ENCODE measurements at regions not wholly inside any gene's neighbourhood (a gene's known extent, or its start where the extent isn't known, plus 50 kb on each side); places are given as distances from the start of the nearest gene placed in this dataset.
"Not testable (repeated sequence)": the region's sequence is repeated elsewhere in the genome, so short reads cannot be mapped to it uniquely, and the experiment has no call there.

DNA sequence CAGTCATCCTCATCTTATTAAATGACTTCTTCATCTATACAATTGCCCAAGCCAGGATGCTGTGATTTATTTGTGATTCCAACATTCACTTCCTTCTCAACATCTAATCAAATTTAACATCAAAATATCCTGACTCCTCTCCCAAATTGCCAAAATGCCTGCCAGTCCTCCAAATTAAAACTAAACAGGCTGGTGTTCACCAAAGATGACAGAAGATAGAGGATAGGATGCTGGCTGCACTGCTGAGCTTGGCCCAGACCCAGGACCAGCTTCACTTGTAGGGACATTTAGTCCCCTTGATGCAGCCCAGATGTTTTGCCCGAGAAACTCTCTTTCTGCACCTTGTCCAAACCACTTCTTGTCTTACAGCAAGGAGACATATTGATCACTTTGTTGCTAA, 540.0 kb upstream of the CNTNAP5 start:
- no peak for DNase-seq (ENCODE audit: low spot score)

DNA sequence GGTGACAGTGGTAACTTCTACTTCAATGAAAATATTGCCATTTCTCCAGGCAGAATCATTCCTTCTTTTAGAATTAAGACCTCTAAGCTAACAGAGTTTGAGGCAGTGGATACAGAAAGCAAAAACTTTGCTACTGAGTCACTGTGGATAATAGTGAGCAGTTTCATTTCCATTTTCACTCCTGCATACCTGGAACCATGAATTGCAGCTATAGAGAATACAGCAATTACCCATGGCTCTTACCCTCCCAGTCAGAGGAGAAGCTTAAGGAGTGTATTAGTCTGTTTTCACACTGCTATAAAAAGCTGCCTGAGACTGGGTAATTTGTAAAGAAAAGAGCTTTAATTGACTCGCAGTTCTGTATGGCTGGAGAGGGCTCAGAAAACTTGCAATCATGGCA, 531.4 kb upstream of the CNTNAP5 start:
- no peak for DNase-seq (ENCODE audit: low spot score)

DNA sequence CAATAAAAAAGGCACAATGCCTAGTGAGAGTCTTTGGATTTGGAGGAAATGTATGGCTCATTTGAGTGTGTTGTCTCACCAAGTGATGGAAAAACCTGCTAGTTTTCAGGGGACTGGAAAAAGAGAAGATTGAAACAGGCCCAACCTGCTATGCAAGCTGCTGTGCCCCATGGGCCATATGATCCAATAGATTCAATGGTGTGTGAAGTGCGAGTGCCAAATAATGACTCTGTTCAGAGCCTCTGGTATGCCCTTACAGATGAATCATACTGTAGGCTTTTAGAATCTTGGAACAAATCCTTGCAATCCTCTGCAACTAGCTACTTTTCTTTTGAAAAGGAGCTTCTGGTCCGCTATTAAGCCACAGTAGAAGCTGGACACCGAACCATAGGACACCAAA, 529.8 kb upstream of the CNTNAP5 start:
- no peak for DNase-seq (ENCODE audit: low spot score)

DNA sequence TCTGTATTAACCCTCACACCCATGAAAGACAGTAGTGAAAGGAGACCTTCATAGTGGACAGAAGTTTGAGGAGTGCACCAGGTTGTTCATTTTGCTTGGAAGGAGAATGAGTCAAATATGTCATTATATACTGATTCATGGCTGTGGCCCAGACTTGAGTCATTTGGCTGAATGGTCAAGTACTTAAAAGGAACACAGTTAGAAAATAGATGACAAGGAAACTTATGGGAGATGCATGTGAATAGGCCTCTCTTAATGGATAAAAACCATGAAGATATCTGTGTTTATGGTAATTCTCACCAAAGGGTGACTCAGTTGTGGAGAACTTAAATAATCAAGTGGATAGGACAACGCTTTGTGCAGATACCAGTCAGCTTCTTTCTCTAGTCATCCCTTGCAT, 524.7 kb upstream of the CNTNAP5 start:
- DNase-seq (ENCODE audit: low spot score) = no peak

DNA sequence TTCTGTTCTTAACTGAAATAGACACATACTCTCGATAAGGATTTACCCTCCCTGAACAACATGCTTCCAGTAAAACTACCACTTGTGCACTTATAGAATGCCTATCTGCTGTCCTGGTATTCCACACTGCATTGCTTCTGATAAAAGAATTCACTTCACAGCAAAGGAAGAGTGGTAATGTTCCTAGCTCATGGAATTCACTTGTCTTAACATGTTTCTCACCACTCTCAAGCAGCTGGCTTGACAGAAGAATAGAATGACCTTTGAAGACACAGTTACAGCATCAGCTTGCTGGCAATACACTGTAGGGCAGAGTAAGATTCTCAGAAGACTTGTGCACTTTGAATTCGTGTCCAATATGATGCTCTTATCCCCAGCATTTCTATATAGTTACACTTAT, 524.1 kb upstream of the CNTNAP5 start:
- no peak for DNase-seq (ENCODE audit: low spot score)

DNA sequence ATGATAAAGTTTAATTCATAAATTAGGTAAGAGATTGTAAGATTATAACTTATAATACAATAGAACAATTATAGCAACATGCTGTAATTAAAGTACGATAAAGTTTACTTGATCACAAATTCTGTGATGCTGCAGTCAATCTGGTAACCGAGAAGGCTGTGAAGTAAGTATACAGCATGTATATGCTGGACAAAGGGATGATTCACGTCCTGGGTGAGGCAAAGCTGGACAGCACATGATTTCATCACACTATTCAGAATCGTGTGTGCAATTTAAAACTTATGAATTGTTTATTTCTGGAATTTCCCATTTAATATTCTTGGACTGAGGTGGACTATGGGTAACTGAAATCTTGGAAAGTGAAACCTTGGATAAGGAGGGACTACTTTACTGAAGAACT, 522.2 kb upstream of the CNTNAP5 start:
- DNase-seq (ENCODE audit: low spot score) = no peak

DNA sequence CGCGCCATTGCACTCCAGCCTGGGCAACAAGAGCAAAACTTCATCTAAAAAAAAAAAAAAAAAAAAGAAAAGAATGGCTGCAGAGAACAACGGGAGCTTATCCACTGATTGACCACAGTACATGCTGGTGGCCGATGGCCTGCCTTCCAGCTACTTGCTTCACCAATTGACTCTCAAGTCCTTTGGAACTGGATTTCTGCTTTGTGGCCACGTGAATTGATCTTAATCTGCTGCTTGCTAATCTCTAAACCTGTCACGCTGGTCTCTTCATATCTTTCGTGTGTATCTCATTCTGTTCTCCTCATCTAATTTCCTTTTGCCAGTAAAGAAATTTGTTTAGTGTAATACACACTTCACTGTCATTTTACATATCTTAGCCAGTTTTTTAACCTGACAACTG, 512.5 kb upstream of the CNTNAP5 start:
- no peak for DNase-seq (ENCODE audit: low spot score)

- peak; percentile 1 for DNase-seq (ENCODE audit: low spot score)
These were observed 511.7 kb upstream of the CNTNAP5 start for GRCh38 chr2:123513351-123513750.

GRCh38 chr2:123514613-123515207, 510.4 kb upstream of the CNTNAP5 start:
- no peak for DNase-seq (ENCODE audit: low spot score)

- no peak for DNase-seq (ENCODE audit: low spot score)
These were observed 506.7 kb upstream of the CNTNAP5 start for GRCh38 chr2:123518367-123518766.

DNA sequence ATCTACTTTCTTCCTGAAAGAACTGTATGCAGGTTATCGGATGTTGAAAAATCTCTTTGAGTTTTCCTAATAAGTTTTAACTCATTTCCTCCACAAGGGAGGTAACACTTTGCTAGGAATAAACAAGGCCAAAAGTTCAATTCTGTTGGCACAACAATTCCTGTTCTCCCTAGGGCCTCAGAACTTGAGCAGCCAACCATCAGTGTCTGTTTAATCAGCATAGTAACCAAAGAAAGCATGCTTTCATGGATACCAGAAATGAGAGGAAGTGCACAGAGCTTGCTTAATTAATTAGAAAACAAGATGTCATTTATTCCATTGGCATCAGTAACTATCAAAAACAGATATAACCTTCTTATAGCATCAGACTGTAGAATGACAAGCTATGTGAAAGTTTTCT, 503.2 kb upstream of the CNTNAP5 start:
- no peak for DNase-seq (ENCODE audit: low spot score)

DNA sequence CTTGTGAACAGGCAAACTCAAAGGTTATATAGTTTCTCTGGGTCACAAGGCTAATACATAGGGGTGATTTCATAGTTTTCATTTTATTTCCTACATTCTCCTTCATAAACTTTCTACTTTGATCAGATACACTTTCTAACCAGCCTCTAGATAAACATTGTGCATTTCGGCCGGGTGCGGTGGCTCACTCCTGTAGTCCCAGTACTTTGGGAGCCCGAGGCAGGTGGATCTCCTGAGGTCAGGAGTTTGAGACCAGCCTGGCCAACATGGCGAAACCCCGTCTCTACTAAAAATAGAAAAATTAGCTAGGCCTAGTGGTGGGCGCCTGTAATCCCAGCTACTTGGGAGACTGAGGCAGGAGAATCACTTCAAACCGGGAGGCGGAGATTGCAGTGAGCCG, 502.6 kb upstream of the CNTNAP5 start:
- DNase-seq (ENCODE audit: low spot score) = not testable (repeated sequence)

- DNase-seq (ENCODE audit: low spot score) = no peak
These were observed 495.9 kb upstream of the CNTNAP5 start for GRCh38 chr2:123528996-123529707.

DNA sequence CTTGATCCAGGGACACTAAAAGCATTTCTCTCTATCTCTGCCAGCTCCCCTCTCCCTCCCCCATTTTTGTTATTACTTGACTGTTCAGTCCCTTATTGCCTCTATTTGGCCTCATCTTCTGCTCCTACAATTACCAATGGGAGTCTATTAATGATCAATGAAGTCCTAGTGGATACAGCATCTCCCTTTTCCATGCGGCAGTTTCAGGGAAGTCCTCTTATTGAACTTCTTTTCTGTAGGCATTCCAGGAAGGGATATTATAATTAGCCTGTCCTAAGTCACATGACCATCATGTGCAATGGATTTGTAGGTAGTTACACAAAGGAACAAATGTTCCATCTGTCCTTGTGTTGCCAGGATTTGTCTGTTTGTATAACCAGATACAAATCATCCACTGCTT, 495.1 kb upstream of the CNTNAP5 start:
- no peak for DNase-seq (ENCODE audit: low spot score)

DNA sequence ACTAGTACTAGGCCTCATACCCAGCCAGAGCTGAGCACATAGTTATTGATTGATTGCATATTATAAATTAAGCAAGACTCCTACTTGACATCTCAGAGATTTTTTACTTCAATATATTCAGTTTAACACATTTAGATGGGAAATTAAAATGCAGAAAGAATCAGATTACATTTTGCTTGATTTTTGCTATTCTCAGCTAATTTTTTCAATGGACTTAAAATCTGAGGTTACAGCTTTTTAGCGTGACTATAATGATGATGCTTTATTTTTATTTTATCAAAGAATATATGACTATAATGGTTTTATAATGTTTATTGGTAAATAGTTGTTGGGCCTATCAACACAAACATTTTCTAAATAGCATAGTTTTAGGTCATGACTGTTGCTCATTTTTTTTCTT, 493.0 kb upstream of the CNTNAP5 start:
- no peak for DNase-seq (ENCODE audit: low spot score)

- DNase-seq (ENCODE audit: low spot score) = no peak
These were observed 492.1 kb upstream of the CNTNAP5 start for GRCh38 chr2:123532994-123533393.

DNA sequence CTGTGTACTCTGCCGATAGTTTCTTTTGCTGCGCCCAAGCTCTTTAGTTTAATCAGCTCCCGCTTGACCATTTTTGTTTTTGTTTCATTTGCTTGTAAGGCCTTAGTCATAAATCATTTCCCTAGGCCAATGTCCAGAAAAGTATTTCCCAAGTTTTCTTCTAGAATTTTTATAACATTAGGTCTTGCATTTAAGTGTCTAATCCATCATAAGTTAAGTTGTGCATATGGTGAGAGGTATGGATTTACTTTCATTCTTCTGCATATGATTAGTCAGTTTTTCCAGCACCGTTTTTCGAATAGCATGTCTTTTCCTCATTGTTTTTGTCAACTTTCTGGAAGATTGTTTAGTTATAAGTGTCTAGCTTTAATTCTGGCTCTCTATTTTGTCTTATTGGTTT, 484.8 kb upstream of the CNTNAP5 start:
- no peak for DNase-seq (ENCODE audit: low spot score)

DNA sequence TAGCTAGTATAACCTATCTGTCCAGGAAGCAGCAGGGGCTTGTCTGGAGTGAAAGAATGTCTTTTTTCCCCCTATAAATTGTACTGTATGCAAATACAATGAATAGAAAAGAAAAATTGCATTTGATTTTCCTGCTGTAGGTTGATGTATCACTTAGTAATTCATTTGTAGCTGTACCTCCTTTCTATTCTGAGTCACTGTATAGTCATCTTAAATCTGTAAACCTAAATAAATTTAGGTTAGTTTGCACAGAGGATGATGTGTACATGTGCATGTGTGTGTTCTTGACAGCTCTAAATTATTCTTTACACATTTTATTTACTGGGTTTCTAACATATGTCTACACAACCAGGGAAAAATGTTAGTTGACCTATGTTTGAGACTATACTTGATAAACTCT, 478.7 kb upstream of the CNTNAP5 start:
- DNase-seq (ENCODE audit: low spot score) = no peak

DNA sequence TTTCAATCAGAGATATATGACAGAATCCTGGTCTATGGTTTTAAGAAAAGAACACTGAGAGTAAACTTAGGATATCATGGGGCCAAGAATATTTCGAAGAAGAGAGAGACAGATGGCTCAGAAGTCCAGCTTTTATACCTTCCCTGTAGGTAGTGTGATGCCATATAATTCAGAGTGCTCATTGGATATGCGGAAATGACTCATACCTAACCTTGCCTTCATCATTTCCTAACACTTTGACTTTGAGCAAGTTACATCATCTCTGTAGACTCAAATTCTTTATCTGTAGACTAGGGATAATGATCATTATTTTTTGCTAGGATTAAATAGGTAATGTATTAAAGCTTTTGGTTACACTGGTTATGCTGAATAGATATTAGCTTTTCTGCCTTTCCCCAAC, 461.6 kb upstream of the CNTNAP5 start:
- no peak for DNase-seq (ENCODE audit: low spot score)

GRCh38 chr2:123566291-123566946, 458.7 kb upstream of the CNTNAP5 start:
- DNase-seq (ENCODE audit: low spot score) = no peak

DNA sequence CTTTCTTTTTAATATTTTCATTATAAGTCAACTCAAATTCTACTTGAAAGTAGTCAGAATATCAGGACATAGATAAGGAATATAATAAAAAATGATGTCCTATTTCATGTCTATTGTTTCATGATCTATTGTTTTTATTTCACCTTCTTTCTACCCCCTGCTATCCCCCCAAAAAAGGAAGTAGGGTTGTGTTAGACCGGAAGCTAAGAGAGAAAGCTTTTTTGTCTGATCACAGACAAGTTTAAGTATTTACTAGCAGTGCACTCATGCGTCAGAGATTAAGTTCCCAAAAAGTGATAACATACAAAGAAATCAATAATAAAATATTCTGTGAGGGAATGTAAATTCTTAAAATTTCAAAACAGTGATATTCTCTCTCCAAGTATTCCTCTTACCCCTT, 447.1 kb upstream of the CNTNAP5 start:
- DNase-seq (ENCODE audit: low spot score) = no peak

DNA sequence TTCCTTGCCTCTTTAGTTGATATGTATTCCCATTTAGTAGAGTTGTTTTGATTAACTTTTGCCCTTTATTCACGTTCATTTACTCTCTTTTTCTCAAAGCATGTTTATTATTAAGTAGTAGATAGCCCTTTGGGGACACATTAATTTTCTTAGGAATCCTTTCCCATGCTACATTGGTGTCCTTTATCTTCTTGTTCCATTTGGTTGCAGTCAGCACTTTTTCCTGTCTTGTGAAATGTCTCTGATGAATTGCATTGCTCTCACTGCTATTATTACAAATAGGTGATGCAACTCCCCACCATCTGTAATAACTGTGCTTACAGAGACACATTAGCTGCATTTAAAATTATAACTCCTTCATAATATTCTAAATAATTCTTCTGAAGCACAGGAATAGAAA, 428.5 kb upstream of the CNTNAP5 start:
- DNase-seq (ENCODE audit: low spot score) = no peak

DNA sequence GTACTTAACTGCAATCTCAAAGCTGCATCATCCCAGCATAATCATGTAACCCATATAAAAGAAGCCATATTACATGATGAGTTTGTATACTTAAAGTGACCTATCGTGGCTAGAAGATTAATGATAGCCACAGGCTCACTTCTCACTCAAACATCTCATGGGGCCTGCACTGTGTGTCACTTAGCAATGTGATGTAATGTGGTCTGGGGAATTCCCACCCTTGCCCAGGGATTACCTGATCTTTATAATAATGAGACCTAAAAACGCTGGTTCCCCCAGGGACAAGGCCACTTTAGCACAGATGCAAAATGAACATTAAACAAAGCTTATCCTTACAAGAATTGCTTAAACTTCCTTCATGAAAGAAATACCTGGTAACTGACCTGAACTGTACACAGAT, 427.1 kb upstream of the CNTNAP5 start:
- no peak for DNase-seq (ENCODE audit: low spot score)

DNA sequence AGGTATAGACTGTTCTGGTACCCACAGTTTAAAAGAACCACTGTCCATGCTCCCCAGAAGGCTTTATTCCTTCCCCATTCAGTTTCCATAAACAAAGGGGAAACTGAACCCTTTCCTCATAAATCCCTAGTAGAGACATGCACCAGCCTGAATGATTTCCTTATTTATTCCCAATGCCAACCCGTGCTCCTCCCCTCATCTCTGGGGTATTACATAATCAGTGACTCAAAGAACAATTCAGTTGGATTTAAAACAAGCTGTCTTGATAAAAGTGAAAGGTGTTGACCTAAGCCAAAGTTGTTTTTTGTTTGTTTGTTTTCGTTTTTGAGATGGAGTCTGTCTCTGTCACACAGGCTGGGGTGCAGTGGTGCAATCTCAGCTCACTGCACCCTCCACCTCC, 418.5 kb upstream of the CNTNAP5 start:
- DNase-seq (ENCODE audit: low spot score) = no peak
